ENCODE measurements at regions not wholly inside any gene's neighbourhood (a gene's known extent, or its start where the extent isn't known, plus 50 kb on each side); places are given as distances from the start of the nearest gene placed in this dataset.
A peak's percentile ranks its signal among the peaks of the same experiment; 100 is the strongest.

GRCh38 chr5:147966326-147966725 lies 60.0 kb upstream of the C5orf46 start:
- TF ChIP-seq, protein P1, sequence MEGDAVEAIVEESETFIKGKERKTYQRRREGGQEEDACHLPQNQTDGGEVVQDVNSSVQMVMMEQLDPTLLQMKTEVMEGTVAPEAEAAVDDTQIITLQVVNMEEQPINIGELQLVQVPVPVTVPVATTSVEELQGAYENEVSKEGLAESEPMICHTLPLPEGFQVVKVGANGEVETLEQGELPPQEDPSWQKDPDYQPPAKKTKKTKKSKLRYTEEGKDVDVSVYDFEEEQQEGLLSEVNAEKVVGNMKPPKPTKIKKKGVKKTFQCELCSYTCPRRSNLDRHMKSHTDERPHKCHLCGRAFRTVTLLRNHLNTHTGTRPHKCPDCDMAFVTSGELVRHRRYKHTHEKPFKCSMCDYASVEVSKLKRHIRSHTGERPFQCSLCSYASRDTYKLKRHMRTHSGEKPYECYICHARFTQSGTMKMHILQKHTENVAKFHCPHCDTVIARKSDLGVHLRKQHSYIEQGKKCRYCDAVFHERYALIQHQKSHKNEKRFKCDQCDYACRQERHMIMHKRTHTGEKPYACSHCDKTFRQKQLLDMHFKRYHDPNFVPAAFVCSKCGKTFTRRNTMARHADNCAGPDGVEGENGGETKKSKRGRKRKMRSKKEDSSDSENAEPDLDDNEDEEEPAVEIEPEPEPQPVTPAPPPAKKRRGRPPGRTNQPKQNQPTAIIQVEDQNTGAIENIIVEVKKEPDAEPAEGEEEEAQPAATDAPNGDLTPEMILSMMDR (IDR thresholded peaks at IDR 0.05) = no peak
- TF ChIP-seq POLR2A (IDR thresholded peaks at IDR 0.05) = no peak
- DNase-seq = no peak
- Histone ChIP-seq H3K4me3 (no peak overlapping the region), H3K27me3 (no peaks in the 10 kb centered on the region), H3K4me1 (no peaks in the 10 kb centered on the region), H3K9me3 (no peaks in the 10 kb centered on the region), H3K36me3 (no peaks in the 10 kb centered on the region), H3K27ac (no peak overlapping the region)
- no peak for ATAC-seq
- intact Hi-C loops (cut with DNase I) = no loop called here
- 55% methylated on average over 2 of the region's 2 CpGs for WGBS (ENCODE audit: insufficient coverage, low coverage, low lambda C conversion rate, missing lambda C conversion rate)

GRCh38 chr5:147965715-147966114 lies 59.4 kb upstream of the C5orf46 start:
- no peaks in the 10 kb centered on the region for H3K4me1 ChIP-seq
- H3K36me3 ChIP-seq = no peaks in the 10 kb centered on the region
- no peaks in the 10 kb centered on the region for H3K27me3 ChIP-seq
- no peak overlapping the region for H3K4me3 ChIP-seq
- intact Hi-C loops (cut with DNase I) = no loop called here
- no peaks in the 10 kb centered on the region for H3K9me3 ChIP-seq
- TF ChIP-seq, protein P1 (IDR thresholded peaks at IDR 0.05) = no peak
- no peak for TF ChIP-seq POLR2A (IDR thresholded peaks at IDR 0.05)
- H3K27ac ChIP-seq = no peak overlapping the region
- no peak for DNase-seq
- ATAC-seq = peak; percentile 58 to 86 (median 69)

- 56% methylated on average over 4 of the region's 4 CpGs for WGBS (ENCODE audit: insufficient coverage, low coverage, low lambda C conversion rate, missing lambda C conversion rate)
- intact Hi-C loops (cut with DNase I) = no loop called here
- Histone ChIP-seq H3K27ac (no peak overlapping the region), H3K9me3 (no peaks in the 10 kb centered on the region), H3K27me3 (no peaks in the 10 kb centered on the region), H3K4me3 (no peak overlapping the region), H3K36me3 (no peaks in the 10 kb centered on the region), H3K4me1 (no peaks in the 10 kb centered on the region)
- no peak for TF ChIP-seq POLR2A (IDR thresholded peaks at IDR 0.05)
- TF ChIP-seq, protein P1 (IDR thresholded peaks at IDR 0.05) = no peak
- ATAC-seq (peak in 3 of 4 donors; percentile 13 to 41 (median 32)), DNase-seq (no peak)
These were observed 57.8 kb upstream of the C5orf46 start for GRCh38 chr5:147963948-147964693.

GRCh38 chr5:147963436-147963835 lies 57.1 kb upstream of the C5orf46 start:
- H3K27me3 ChIP-seq = no peaks in the 10 kb centered on the region
- no peak for ATAC-seq
- no peak overlapping the region for H3K4me3 ChIP-seq
- WGBS (ENCODE audit: insufficient coverage, low coverage, low lambda C conversion rate, missing lambda C conversion rate) = 63% methylated on average over 2 of the region's 2 CpGs
- H3K27ac ChIP-seq = no peak overlapping the region
- TF ChIP-seq, protein P1 (IDR thresholded peaks at IDR 0.05) = no peak
- no peak for TF ChIP-seq POLR2A (IDR thresholded peaks at IDR 0.05)
- no peaks in the 10 kb centered on the region for H3K36me3 ChIP-seq
- H3K4me1 ChIP-seq = no peaks in the 10 kb centered on the region
- intact Hi-C loops (cut with DNase I) = no loop called here
- H3K9me3 ChIP-seq = no peaks in the 10 kb centered on the region
- DNase-seq = no peak
